Lower lobe of right lung (tissue), 2 donors: ENCODE measurements at regions not wholly inside any gene's neighbourhood (a gene's known extent, or its start where the extent isn't known, plus 50 kb on each side); places are given as distances from the start of the nearest gene placed in this dataset.

Experiments
- ATAC-seq, 2 donors: fragments of 200-7000 bp; cut with Tn5 transposase; one replicate each; pipeline ENCODE4 v1.9.1; 2020 to 2022; ENCODE audit warnings: mild to moderate bottlenecking in 2 of 2, moderate library complexity in 2 of 2
- DNase-seq: peaks from one replicate; pipeline ENCODE4 v3.0.0-alpha.2; 2020
- H3K27ac ChIP-seq: fragments of 200-600 bp; one replicate; pipeline ENCODE4 v1.8.0; 2022
- H3K27me3 ChIP-seq: fragments of 200-600 bp; one replicate; pipeline ENCODE4 v1.8.0; 2022; ENCODE audit warnings: low read depth
- H3K36me3 ChIP-seq: fragments of 200-600 bp; one replicate; pipeline ENCODE4 v1.8.0; 2022; ENCODE audit warnings: mild to moderate bottlenecking
- H3K4me1 ChIP-seq: fragments of 200-600 bp; one replicate; pipeline ENCODE4 v1.8.0; 2022
- H3K4me3 ChIP-seq: fragments of 200-600 bp; one replicate; pipeline ENCODE4 v1.8.0; 2022; ENCODE audit warnings: mild to moderate bottlenecking
- H3K9me3 ChIP-seq: fragments of 200-600 bp; one replicate; pipeline ENCODE4 v1.8.0; 2022
- intact Hi-C: fragments of 100-400 bp; cut with DNase I; formaldehyde crosslinking; loops from one replicate; pipeline ENCODE4 v1.11.0; 2022
- TF ChIP-seq, protein P1 (sequence below): fragments of 200-600 bp; IDR thresholded peaks from one replicate; pipeline ENCODE4 v1.8.0; 2022; ENCODE audit warnings: antibody characterized with exemption, mild to moderate bottlenecking
- donor health status: DM: no; HTN: yes; CAD: no; lungs with severe emphysema.

DNA sequence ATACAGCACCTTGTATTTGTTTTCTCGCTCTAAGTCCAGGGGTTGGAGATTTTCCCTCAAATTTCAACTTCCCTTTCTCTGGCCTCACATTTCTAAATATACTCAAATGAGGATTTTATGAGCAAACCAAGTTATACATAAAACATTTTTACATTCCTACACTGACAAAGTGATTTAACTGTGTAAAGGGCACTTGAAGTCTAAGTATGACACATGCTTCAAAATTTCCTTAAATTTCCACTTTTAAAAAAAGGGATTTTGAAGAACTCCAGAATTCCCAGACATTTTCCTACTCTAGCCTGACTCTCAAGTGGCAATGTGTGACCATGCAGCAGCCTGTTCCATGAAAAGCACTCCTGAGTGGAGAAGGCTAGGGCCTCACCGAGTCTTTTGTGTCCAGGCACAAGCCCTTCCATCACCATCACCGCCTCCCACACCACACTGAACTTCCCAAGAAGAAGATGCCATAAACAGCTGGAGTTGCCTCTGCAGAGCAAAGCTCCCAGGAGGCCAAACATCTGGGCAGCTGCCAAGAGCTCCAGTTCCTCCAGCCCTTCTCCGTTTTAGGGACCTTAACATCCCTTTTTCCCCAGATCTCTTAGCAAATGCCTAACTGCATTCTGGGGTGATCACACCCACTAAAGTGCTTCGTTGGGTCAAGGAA is 68.9 kb downstream of the NCR2 start:
- peaks cover 26% of the 10 kb centered on the region for H3K27me3 ChIP-seq
- DNase-seq (no peak), ATAC-seq (no peak)
- peaks cover 3% of the 10 kb centered on the region for H3K9me3 ChIP-seq
- no peaks in the 10 kb centered on the region for H3K4me1 ChIP-seq
- intact Hi-C loops = no loop called here
- H3K36me3 ChIP-seq = no peaks in the 10 kb centered on the region
- TF ChIP-seq, protein P1, sequence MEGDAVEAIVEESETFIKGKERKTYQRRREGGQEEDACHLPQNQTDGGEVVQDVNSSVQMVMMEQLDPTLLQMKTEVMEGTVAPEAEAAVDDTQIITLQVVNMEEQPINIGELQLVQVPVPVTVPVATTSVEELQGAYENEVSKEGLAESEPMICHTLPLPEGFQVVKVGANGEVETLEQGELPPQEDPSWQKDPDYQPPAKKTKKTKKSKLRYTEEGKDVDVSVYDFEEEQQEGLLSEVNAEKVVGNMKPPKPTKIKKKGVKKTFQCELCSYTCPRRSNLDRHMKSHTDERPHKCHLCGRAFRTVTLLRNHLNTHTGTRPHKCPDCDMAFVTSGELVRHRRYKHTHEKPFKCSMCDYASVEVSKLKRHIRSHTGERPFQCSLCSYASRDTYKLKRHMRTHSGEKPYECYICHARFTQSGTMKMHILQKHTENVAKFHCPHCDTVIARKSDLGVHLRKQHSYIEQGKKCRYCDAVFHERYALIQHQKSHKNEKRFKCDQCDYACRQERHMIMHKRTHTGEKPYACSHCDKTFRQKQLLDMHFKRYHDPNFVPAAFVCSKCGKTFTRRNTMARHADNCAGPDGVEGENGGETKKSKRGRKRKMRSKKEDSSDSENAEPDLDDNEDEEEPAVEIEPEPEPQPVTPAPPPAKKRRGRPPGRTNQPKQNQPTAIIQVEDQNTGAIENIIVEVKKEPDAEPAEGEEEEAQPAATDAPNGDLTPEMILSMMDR = no peak
- no peak overlapping the region for H3K4me3 ChIP-seq
- no peak overlapping the region for H3K27ac ChIP-seq

DNA sequence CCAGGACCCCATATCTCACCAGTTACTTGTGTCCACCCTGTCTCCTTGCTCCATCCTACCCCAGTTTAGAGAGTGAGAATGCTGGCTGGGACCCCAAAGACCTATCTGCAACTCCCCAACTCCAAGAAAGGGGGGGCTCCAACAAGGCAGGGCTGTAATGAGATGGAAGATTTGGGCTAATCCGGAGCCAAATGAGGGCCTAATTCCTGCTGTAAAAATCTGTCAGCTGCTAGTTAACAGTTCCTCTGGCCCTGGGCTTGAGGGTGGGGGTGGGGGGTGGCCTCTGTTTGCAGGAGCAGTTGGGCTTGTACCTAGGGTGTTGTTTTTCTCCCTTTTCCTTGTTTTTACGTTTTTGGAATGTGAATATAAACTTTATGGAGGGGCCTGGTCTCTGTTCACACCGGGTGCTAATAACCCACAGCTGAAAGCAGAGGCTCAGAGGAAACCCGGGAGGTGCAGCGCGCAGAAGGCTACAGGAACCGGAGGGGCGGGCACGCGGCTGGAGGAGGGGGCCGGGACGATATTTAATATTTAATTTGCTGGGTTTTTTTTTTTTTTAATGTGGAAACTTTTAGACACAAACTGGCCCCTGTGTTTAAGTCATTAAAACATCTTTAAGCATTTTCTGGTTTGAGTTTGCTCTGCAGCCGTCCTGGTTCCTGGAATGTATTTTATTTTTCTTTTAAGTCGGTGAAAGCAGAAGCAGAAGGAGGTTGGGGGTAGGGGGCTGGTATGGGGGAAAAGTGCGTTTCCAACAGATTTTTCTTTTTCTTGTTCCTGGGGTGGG is 70.7 kb downstream of the NCR2 start:
- H3K27me3 ChIP-seq = peaks cover 22% of the 10 kb centered on the region
- no peaks in the 10 kb centered on the region for H3K36me3 ChIP-seq
- intact Hi-C loops = no loop called here
- no peak overlapping the region for H3K4me3 ChIP-seq
- no peak for ATAC-seq
- peaks cover 1% of the 10 kb centered on the region for H3K9me3 ChIP-seq
- H3K4me1 ChIP-seq = no peaks in the 10 kb centered on the region
- TF ChIP-seq, protein P1 = no peak
- no peak overlapping the region for H3K27ac ChIP-seq
- DNase-seq = no peak

DNA sequence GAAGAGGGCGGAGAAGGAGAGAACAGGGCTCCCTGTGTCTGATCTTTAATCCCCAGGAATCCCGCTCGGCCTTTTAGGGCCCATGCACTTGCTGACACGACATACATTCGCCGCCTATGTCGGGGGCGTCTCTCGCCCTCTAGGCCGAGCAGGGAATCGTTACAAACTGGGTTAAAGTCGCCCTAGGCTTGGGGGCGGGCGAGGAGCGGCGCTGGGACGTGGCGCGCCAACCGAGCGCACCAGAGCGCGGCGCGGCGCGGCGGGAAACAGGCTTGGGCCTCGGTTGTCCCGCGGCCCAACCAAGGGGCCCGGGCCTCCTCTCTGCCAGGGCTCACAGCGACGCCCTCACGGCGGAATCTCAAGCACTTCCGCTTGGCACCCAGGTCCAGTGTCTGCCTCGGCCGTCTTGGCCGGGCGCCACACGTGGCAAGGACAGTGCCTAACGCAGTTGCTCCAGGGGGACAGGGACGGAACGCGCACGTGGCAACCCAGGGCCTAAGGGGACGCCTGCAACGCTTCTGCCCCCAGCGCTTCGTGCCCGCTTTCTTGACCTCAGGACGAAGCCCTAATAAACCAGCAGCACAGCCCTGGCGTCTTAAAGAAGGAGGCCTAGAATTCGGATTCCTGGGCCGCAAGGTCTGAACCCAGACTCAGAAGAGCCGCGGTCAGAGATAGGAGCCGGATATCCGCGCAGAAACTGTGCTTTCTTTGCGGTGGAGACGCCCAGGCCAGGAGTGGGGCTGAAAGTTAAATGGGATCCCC is 71.5 kb downstream of the NCR2 start:
- ATAC-seq (peak; percentile 44 to 51), DNase-seq (peak; percentile 62)
- Histone ChIP-seq H3K4me3 (no peak overlapping the region), H3K4me1 (no peaks in the 10 kb centered on the region), H3K9me3 (no peaks in the 10 kb centered on the region), H3K27ac (no peak overlapping the region), H3K27me3 (peaks cover 28% of the 10 kb centered on the region), H3K36me3 (no peaks in the 10 kb centered on the region)
- TF ChIP-seq, protein P1 = no peak
- intact Hi-C loops = no loop called here

DNA sequence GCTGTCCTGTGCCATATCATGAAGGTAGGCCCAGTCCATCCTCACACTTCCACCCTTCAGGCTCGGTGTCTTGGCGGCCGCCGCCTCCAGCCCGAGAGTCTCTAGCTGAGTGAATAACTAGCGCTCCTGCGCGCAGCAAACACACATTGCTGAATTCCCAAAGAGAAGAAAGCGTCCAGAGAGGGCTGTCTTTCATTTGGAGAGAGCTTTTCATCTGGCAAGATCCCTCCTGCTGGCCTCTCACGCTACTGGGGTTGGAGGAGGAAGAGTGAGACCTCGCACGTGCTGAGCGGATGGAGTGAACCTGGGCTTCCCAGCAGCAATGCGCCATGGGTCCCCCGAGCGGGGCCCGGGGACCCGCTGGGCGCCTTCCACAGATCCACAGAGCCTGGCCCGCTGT is 73.2 kb downstream of the NCR2 start:
- Histone ChIP-seq H3K27ac (no peak overlapping the region), H3K9me3 (no peaks in the 10 kb centered on the region), H3K36me3 (no peaks in the 10 kb centered on the region), H3K27me3 (peaks cover 32% of the 10 kb centered on the region), H3K4me3 (no peak overlapping the region), H3K4me1 (no peaks in the 10 kb centered on the region)
- TF ChIP-seq, protein P1 = no peak
- intact Hi-C loops = no loop called here
- DNase-seq = no peak
- no peak for ATAC-seq

DNA sequence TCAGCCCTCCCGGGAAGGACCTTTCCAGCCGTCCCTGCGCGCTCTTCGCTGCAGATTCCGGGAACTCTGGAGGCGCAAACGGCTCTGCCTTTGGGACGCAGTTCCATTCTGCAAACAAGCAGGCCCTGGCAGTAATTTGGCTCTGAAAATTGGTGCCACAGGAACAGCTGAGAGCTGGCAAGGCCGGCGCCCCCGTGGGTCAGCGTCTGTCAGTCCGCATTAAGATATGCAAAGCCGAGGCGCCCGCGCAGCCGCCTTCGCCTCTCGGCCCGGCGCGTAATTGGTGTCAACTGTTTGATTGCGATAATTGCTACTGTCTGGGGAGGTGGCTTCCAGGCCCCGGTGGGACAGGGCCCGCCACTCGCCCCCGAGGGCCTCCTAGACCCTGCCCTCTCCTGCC is 73.6 kb downstream of the NCR2 start:
- no peaks in the 10 kb centered on the region for H3K9me3 ChIP-seq
- H3K27me3 ChIP-seq = peaks cover 32% of the 10 kb centered on the region
- no peaks in the 10 kb centered on the region for H3K36me3 ChIP-seq
- TF ChIP-seq, protein P1 = no peak
- ATAC-seq (no peak), DNase-seq (no peak)
- H3K4me3 ChIP-seq = no peak overlapping the region
- H3K4me1 ChIP-seq = no peaks in the 10 kb centered on the region
- no peak overlapping the region for H3K27ac ChIP-seq
- intact Hi-C loops = no loop called here
